ENCODE measurements at regions not wholly inside any gene's neighbourhood (a gene's known extent, or its start where the extent isn't known, plus 50 kb on each side); places are given as distances from the start of the nearest gene placed in this dataset.

DNA sequence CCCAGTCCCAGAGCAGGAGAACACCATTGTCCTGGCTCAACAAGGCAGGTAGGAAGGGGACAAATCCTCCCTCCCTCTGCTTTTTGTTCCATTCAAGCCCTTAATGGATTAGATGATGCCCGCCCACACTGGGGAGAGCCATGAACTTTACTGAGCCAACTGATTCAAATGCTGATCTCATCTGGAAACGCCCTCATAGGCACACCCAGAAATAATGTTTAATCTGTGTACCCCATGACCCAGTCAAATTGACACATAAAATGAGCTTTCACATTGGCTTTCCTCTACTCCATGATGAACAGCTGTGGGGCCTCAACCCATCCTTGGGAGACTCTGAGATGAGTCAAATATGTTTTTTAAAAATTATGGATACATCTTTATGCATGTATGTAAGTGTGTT is 141.8 kb downstream of the GALC start:
- TF ChIP-seq, protein P1, sequence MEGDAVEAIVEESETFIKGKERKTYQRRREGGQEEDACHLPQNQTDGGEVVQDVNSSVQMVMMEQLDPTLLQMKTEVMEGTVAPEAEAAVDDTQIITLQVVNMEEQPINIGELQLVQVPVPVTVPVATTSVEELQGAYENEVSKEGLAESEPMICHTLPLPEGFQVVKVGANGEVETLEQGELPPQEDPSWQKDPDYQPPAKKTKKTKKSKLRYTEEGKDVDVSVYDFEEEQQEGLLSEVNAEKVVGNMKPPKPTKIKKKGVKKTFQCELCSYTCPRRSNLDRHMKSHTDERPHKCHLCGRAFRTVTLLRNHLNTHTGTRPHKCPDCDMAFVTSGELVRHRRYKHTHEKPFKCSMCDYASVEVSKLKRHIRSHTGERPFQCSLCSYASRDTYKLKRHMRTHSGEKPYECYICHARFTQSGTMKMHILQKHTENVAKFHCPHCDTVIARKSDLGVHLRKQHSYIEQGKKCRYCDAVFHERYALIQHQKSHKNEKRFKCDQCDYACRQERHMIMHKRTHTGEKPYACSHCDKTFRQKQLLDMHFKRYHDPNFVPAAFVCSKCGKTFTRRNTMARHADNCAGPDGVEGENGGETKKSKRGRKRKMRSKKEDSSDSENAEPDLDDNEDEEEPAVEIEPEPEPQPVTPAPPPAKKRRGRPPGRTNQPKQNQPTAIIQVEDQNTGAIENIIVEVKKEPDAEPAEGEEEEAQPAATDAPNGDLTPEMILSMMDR (IDR thresholded peaks at IDR 0.05; ENCODE audit: extremely low read depth in 1 of 2, insufficient read depth in 1 of 2, low read depth in 1 of 2, low read length in 2 of 2): no peak
- TF ChIP-seq POLR2A (IDR thresholded peaks at IDR 0.05; ENCODE audit: low read depth, low read length): no peak
- TF ChIP-seq JUN (IDR thresholded peaks at IDR 0.05; ENCODE audit: borderline replicate concordance, insufficient read depth, insufficient read length, low read depth): no peak
- TF ChIP-seq EZH2 (IDR thresholded peaks at IDR 0.05; ENCODE audit: borderline replicate concordance, low read depth, low read length, severe bottlenecking): no peak
